ENCODE measurements at regions not wholly inside any gene's neighbourhood (a gene's known extent, or its start where the extent isn't known, plus 50 kb on each side); places are given as distances from the start of the nearest gene placed in this dataset.

GRCh38 chr6:15841937-15842726 lies 179.3 kb upstream of the DTNBP1 start:
- Histone ChIP-seq H3K27ac (no peak overlapping the region), H3K9me3 (no peaks in the 10 kb centered on the region), H3K36me3 (no peaks in the 10 kb centered on the region), H3K4me3 (no peak overlapping the region), H3K27me3 (replicated peaks; ENCODE audit: insufficient read depth) (no peaks in the 10 kb centered on the region), H3K4me1 (replicated peaks) (no peaks in the 10 kb centered on the region)
- no peak for TF ChIP-seq POLR2AphosphoS5 (IDR thresholded peaks at IDR 0.05)
- no peak for TF ChIP-seq POLR2A (IDR thresholded peaks at IDR 0.05)
- TF ChIP-seq CTCF (IDR thresholded peaks at IDR 0.05), result no peak
- no peak for DNase-seq (ENCODE audit: low spot score)
- intact Hi-C loops (cut with DNase I), result no loop called here
- 86% methylated on average over 9 of the region's 9 CpGs for WGBS

GRCh38 chr6:15839969-15840541 lies 177.2 kb upstream of the DTNBP1 start:
- Histone ChIP-seq H3K9me3 (no peaks in the 10 kb centered on the region), H3K27me3 (replicated peaks; ENCODE audit: insufficient read depth) (no peaks in the 10 kb centered on the region), H3K36me3 (no peaks in the 10 kb centered on the region), H3K4me3 (no peak overlapping the region), H3K4me1 (replicated peaks) (no peaks in the 10 kb centered on the region), H3K27ac (no peak overlapping the region)
- no peak for TF ChIP-seq POLR2AphosphoS5 (IDR thresholded peaks at IDR 0.05)
- TF ChIP-seq POLR2A (IDR thresholded peaks at IDR 0.05), result no peak
- DNase-seq (ENCODE audit: low spot score), result no peak
- intact Hi-C loops (cut with DNase I), result no loop called here
- WGBS, result 56% methylated on average over 5 of the region's 5 CpGs

- DNase-seq (ENCODE audit: low spot score), result no peak
- TF ChIP-seq CTCF (IDR thresholded peaks at IDR 0.05) (no peak), POLR2A (IDR thresholded peaks at IDR 0.05) (no peak), POLR2AphosphoS5 (IDR thresholded peaks at IDR 0.05) (no peak)
- H3K36me3 ChIP-seq, result no peaks in the 10 kb centered on the region
- no peaks in the 10 kb centered on the region for H3K4me1 ChIP-seq (replicated peaks)
- intact Hi-C loops (cut with DNase I), result no loop called here
- no peak overlapping the region for H3K4me3 ChIP-seq
- H3K27ac ChIP-seq, result no peak overlapping the region
- no peaks in the 10 kb centered on the region for H3K27me3 ChIP-seq (replicated peaks; ENCODE audit: insufficient read depth)
- no peaks in the 10 kb centered on the region for H3K9me3 ChIP-seq
- WGBS, result 96% methylated on average over 6 of the region's 6 CpGs
These were observed 174.4 kb upstream of the DTNBP1 start for GRCh38 chr6:15837205-15837604.

- TF ChIP-seq POLR2A (IDR thresholded peaks at IDR 0.05) (no peak), CTCF (IDR thresholded peaks at IDR 0.05) (no peak), POLR2AphosphoS5 (IDR thresholded peaks at IDR 0.05) (no peak)
- Histone ChIP-seq H3K4me3 (no peak overlapping the region), H3K9me3 (no peaks in the 10 kb centered on the region), H3K4me1 (replicated peaks) (no peaks in the 10 kb centered on the region), H3K27ac (no peak overlapping the region), H3K36me3 (no peaks in the 10 kb centered on the region), H3K27me3 (replicated peaks; ENCODE audit: insufficient read depth) (no peaks in the 10 kb centered on the region)
- intact Hi-C loops (cut with DNase I), result no loop called here
- DNase-seq (ENCODE audit: low spot score), result no peak
- WGBS, result 73% methylated on average over 1 of the region's 1 CpG
These were observed 170.0 kb upstream of the DTNBP1 start for GRCh38 chr6:15832841-15833240.

- no peaks in the 10 kb centered on the region for H3K27me3 ChIP-seq (replicated peaks; ENCODE audit: insufficient read depth)
- DNase-seq (ENCODE audit: low spot score), result no peak
- H3K36me3 ChIP-seq, result no peaks in the 10 kb centered on the region
- 59% methylated on average over 4 of the region's 4 CpGs for WGBS
- TF ChIP-seq POLR2A (IDR thresholded peaks at IDR 0.05) (no peak), CTCF (IDR thresholded peaks at IDR 0.05) (no peak), POLR2AphosphoS5 (IDR thresholded peaks at IDR 0.05) (no peak)
- H3K27ac ChIP-seq, result no peak overlapping the region
- H3K4me1 ChIP-seq (replicated peaks), result no peaks in the 10 kb centered on the region
- intact Hi-C loops (cut with DNase I), result no loop called here
- H3K4me3 ChIP-seq, result no peak overlapping the region
- H3K9me3 ChIP-seq, result no peaks in the 10 kb centered on the region
These were observed 166.3 kb upstream of the DTNBP1 start for GRCh38 chr6:15829156-15829555.

Measured in prostate gland (tissue), 2 donors.